Gastroesophageal sphincter (tissue), 3 donors: ENCODE measurements at regions not wholly inside any gene's neighbourhood (a gene's known extent, or its start where the extent isn't known, plus 50 kb on each side); places are given as distances from the start of the nearest gene placed in this dataset.

Experiments
- CTCF ChIP-seq, 4 experiments: fragments of 200-600 bp in 2 of 4; fragments of 450-650 bp in 2 of 4; sonication (generic) in 1 of 4; IDR thresholded peaks; one replicate each; pipeline ENCODE4 v1.5.1; 2017 to 2019; ENCODE audit warnings: antibody characterized with exemption in 4 of 4, mild to moderate bottlenecking in 2 of 4, moderate library complexity in 2 of 4
- EP300 ChIP-seq: sonication (generic); formaldehyde crosslinking; IDR thresholded peaks from one replicate; pipeline ENCODE4 v1.6.1; 2017; ENCODE audit warnings: antibody characterized with exemption, mild to moderate bottlenecking
- POLR2A ChIP-seq, 2 donors: fragments of 450-650 bp; IDR thresholded peaks; one replicate each; pipeline ENCODE4 v1.6.1; 2017; ENCODE audit warnings: antibody characterized with exemption in 2 of 2, mild to moderate bottlenecking in 2 of 2, moderate library complexity in 1 of 2
- POLR2AphosphoS5 ChIP-seq: sonication (generic); formaldehyde crosslinking; IDR thresholded peaks from one replicate; pipeline ENCODE4 v1.6.1; 2017; ENCODE audit warnings: antibody characterized with exemption

DNA sequence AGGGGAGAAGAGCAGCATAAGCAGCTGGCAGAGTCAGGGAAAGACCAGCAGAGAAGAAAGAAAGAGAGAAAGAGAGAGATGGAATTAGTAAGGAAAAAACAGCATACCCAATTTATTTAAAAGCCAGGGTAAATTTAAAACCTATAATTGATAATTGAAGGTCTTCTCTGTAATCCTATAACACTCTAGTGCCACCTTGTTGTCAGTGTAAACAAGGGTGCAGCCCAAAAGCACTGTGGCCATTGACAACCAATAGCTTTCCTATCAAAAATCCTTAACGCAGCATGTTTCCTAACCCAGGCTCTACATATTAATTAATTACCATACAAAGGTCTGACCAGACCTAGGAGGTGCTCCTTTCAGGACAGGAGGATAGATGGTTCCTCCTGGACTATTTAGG lies 447.2 kb upstream of the HSFY2 start:
- TF ChIP-seq CTCF (IDR thresholded peaks at IDR 0.05) (no peak), POLR2A (IDR thresholded peaks at IDR 0.05) (no peak), EP300 (no peak), POLR2AphosphoS5 (no peak)
